A673 (cell line): ENCODE measurements at regions not wholly inside any gene's neighbourhood (a gene's known extent, or its start where the extent isn't known, plus 50 kb on each side); places are given as distances from the start of the nearest gene placed in this dataset.
A peak's percentile ranks its signal among the peaks of the same experiment; 100 is the strongest.

ENCODE experiments used
- BruUV-seq: library from RNA; stranded (reverse); fragments of 400-500 nt; replicated peaks from 2 replicates; lab custom pipeline; 2021; lab: Mats Ljungman, UMichigan
- CTCF ChIA-PET: fragments of 300-600 bp; sonication (Branson Sonifier 250); formaldehyde crosslinking; loops from one replicate; lab custom pipeline; 2022; ENCODE audit warnings: antibody characterized with exemption; lab: Charles Lee
- POLR2A ChIA-PET: fragments of 300-600 bp; sonication (Branson Sonifier 250); formaldehyde crosslinking; loops from one replicate; lab custom pipeline; 2022; ENCODE audit warnings: antibody characterized with exemption; ENCODE audit not compliant: low non-redundant PET; lab: Charles Lee
- DNase-seq: peaks from one replicate; pipeline ENCODE4 v3.0.0-alpha.2; 2015; ENCODE audit warnings: low spot score
- H3K27ac ChIP-seq: fragments of 200-600 bp; sonication (generic); 2 replicates; pipeline ENCODE4 v1.5.1; 2016; ENCODE audit warnings: mixed run types, low read depth, mild to moderate bottlenecking, mixed read lengths, antibody characterized with exemption, low read length; ENCODE audit not compliant: poor library complexity, severe bottlenecking
- H3K27me3 ChIP-seq: fragments of 200-600 bp; sonication (generic); replicated peaks from 2 replicates; pipeline ENCODE4 v1.6.1; 2017; ENCODE audit warnings: mixed run types, low read depth, mild to moderate bottlenecking, mixed read lengths, antibody characterized with exemption, low read length; ENCODE audit not compliant: insufficient read depth, poor library complexity
- H3K36me3 ChIP-seq: fragments of 200-600 bp; sonication (generic); 2 replicates; pipeline ENCODE4 v1.6.1; 2016; ENCODE audit warnings: mixed run types, mild to moderate bottlenecking, mixed read lengths, antibody characterized with exemption, low read length; ENCODE audit not compliant: insufficient read depth, poor library complexity, severe bottlenecking
- H3K4me1 ChIP-seq: fragments of 200-600 bp; sonication (generic); 2 replicates; pipeline ENCODE4 v1.6.1; 2017; ENCODE audit warnings: mixed run types, mild to moderate bottlenecking, mixed read lengths, antibody characterized with exemption, low read length; ENCODE audit not compliant: insufficient read depth, poor library complexity, severe bottlenecking
- H3K4me3 ChIP-seq: fragments of 200-600 bp; sonication (generic); 2 replicates; pipeline ENCODE4 v1.5.1; 2016; ENCODE audit warnings: low read depth, mixed run types, mild to moderate bottlenecking, mixed read lengths, low read length; ENCODE audit not compliant: poor library complexity, severe bottlenecking
- H3K9me3 ChIP-seq: fragments of 200-600 bp; sonication (generic); 2 replicates; pipeline ENCODE4 v1.6.1; 2016; ENCODE audit warnings: mixed run types, low read depth, mild to moderate bottlenecking, mixed read lengths, antibody characterized with exemption, low read length; ENCODE audit not compliant: poor library complexity, severe bottlenecking
- CTCF ChIP-seq: fragments of 300-800, 200-600 bp; sonication (generic); conservative IDR thresholded peaks from 2 replicates; pipeline ENCODE4 v1.5.1; 2017; ENCODE audit warnings: low read depth, mild to moderate bottlenecking, antibody characterized with exemption, low read length, moderate library complexity, mixed read lengths
- EZH2 ChIP-seq: fragments of 200-600 bp; sonication (generic); IDR thresholded peaks from 2 replicates; pipeline ENCODE4 v1.6.1; 2017; ENCODE audit warnings: borderline replicate concordance, low read depth, mild to moderate bottlenecking, mixed read lengths, antibody characterized with exemption, low read length; ENCODE audit not compliant: poor library complexity, severe bottlenecking
- intact Hi-C: fragments of 100-400 bp; cut with micrococcal nuclease; formaldehyde crosslinking; loops from one replicate; pipeline ENCODE4 v1.10.0; 2022; ENCODE audit not compliant: unreplicated experiment

- Histone ChIP-seq H3K4me3 (no peak overlapping the region), H3K36me3 (no peaks in the 10 kb centered on the region), H3K27me3 (no peaks in the 10 kb centered on the region), H3K27ac (no peak overlapping the region), H3K9me3 (no peaks in the 10 kb centered on the region), H3K4me1 (no peaks in the 10 kb centered on the region)
- intact Hi-C loops = no loop called here
- ChIA-PET POLR2A (no interaction called here), CTCF (no interaction called here)
- DNase-seq = peak; percentile 6
- no peak for TF ChIP-seq EZH2
- TF ChIP-seq CTCF = no peak
- no TSS peak for BruUV-seq
Observed at GRCh38 chr21:25371841-25372425, 235.3 kb downstream of the MRPL39 start.

GRCh38 chr21:25370311-25370744, 237.0 kb downstream of the MRPL39 start:
- no peak overlapping the region for H3K27ac ChIP-seq
- intact Hi-C loops = no loop called here
- H3K9me3 ChIP-seq = no peaks in the 10 kb centered on the region

GRCh38 chr21:25369524-25370300, 237.6 kb downstream of the MRPL39 start:
- TF ChIP-seq CTCF (no peak), EZH2 (no peak)
- Histone ChIP-seq H3K9me3 (no peaks in the 10 kb centered on the region), H3K27ac (no peak overlapping the region), H3K4me1 (no peaks in the 10 kb centered on the region), H3K4me3 (no peak overlapping the region), H3K36me3 (no peaks in the 10 kb centered on the region), H3K27me3 (no peaks in the 10 kb centered on the region)
- POLR2A ChIA-PET = no interaction called here
- intact Hi-C loops = no loop called here
- CTCF ChIA-PET = no interaction called here
- BruUV-seq = no TSS peak
- peak; percentile 4 for DNase-seq

More at GRCh38 chr21:25370311-25370744, 237.0 kb downstream of the MRPL39 start:
- no peaks in the 10 kb centered on the region for H3K4me1 ChIP-seq
- DNase-seq = peak; percentile 25
- no peaks in the 10 kb centered on the region for H3K36me3 ChIP-seq
- H3K4me3 ChIP-seq = no peak overlapping the region
- ChIA-PET CTCF (no interaction called here), POLR2A (no interaction called here)
- no peaks in the 10 kb centered on the region for H3K27me3 ChIP-seq
- no TSS peak for BruUV-seq
- no peak for TF ChIP-seq EZH2
- TF ChIP-seq CTCF = no peak
